Liver (tissue), 8 donors: ENCODE measurements at regions not wholly inside any gene's neighbourhood (a gene's known extent, or its start where the extent isn't known, plus 50 kb on each side); places are given as distances from the start of the nearest gene placed in this dataset.

Source experiments
- DNase-seq: peaks from one replicate; pipeline ENCODE4 v3.0.0-alpha.2; 2017; ENCODE audit warnings: low spot score
- H3K27ac ChIP-seq, 2 donors: one replicate each; pipeline ENCODE4 v1.7.0; 2013; ENCODE audit warnings: inconsistent platforms in 2 of 2, low read length in 2 of 2, control low read depth in 1 of 2, low read depth in 1 of 2, mild to moderate bottlenecking in 1 of 2
- H3K27me3 ChIP-seq, 4 donors: one replicate each; pipeline versions ENCODE4 v1.6.1 to v1.7.0; 2013; ENCODE audit warnings: low read length in 3 of 4, inconsistent platforms in 1 of 4, mild to moderate bottlenecking in 1 of 4, moderate library complexity in 1 of 4; ENCODE audit not compliant: control insufficient read depth in 4 of 4, insufficient read depth in 4 of 4
- H3K36me3 ChIP-seq, 4 donors: one replicate each; pipeline versions ENCODE4 v1.6.1 to v1.7.0; 2013; ENCODE audit warnings: low read length in 3 of 4, mild to moderate bottlenecking in 3 of 4, low read depth in 1 of 4, moderate library complexity in 1 of 4; ENCODE audit not compliant: control insufficient read depth in 4 of 4, insufficient read depth in 3 of 4
- H3K4me1 ChIP-seq, 4 donors: one replicate each; pipeline versions ENCODE4 v1.6.1 to v1.7.0; 2013; ENCODE audit warnings: low read length in 3 of 4, mild to moderate bottlenecking in 3 of 4, moderate library complexity in 1 of 4; ENCODE audit not compliant: control insufficient read depth in 4 of 4, insufficient read depth in 4 of 4
- H3K4me3 ChIP-seq, 3 donors: one replicate each; pipeline versions ENCODE4 v1.6.1 to v1.7.0; 2013; ENCODE audit warnings: low read length in 3 of 3, control low read depth in 1 of 3, low read depth in 1 of 3, mild to moderate bottlenecking in 1 of 3
- H3K9ac ChIP-seq, 2 donors: one replicate each; pipeline ENCODE4 v1.7.0; 2013; ENCODE audit warnings: low read length in 2 of 2, mild to moderate bottlenecking in 2 of 2, moderate library complexity in 2 of 2, control low read depth in 1 of 2, low read depth in 1 of 2
- H3K9me3 ChIP-seq, 4 donors: one replicate each; pipeline versions ENCODE4 v1.6.1 to v1.7.0; 2013; ENCODE audit warnings: low read length in 3 of 4; ENCODE audit not compliant: control insufficient read depth in 4 of 4
- EGR1 ChIP-seq, 2 donors: IDR thresholded peaks; 2 replicates each; pipeline ENCODE4 v1.6.1; 2016 to 2018; ENCODE audit warnings: antibody characterized with exemption in 2 of 2, low read depth in 2 of 2
- FOXA1 ChIP-seq: IDR thresholded peaks from 2 replicates; pipeline ENCODE4 v1.6.1; 2016; ENCODE audit warnings: antibody characterized with exemption
- FOXA2 ChIP-seq: IDR thresholded peaks from 2 replicates; pipeline ENCODE4 v1.6.1; 2016; ENCODE audit warnings: antibody characterized with exemption
- GABPA ChIP-seq, 2 donors: IDR thresholded peaks in 1 of 2; conservative IDR thresholded peaks in 1 of 2; 2 replicates each; pipeline ENCODE4 v1.6.1; 2016; ENCODE audit warnings: antibody characterized with exemption in 2 of 2, mild to moderate bottlenecking in 1 of 2, moderate library complexity in 1 of 2
- HNF4A ChIP-seq, 2 donors: conservative IDR thresholded peaks; 2 replicates each; pipeline ENCODE4 v1.6.1; 2016; ENCODE audit warnings: antibody characterized with exemption in 2 of 2, mild to moderate bottlenecking in 2 of 2
- HNF4G ChIP-seq: IDR thresholded peaks from 2 replicates; pipeline ENCODE4 v1.6.1; 2016; ENCODE audit warnings: antibody characterized with exemption
- JUND ChIP-seq, 2 donors: IDR thresholded peaks; 2 replicates each; pipeline ENCODE4 v1.6.1; 2016; ENCODE audit warnings: antibody characterized with exemption in 2 of 2
- NR2F2 ChIP-seq: IDR thresholded peaks from 2 replicates; pipeline ENCODE4 v1.6.1; 2016; ENCODE audit warnings: antibody characterized with exemption
- RAD21 ChIP-seq, 2 donors: IDR thresholded peaks; 2 replicates each; pipeline ENCODE4 v1.6.1; 2016; ENCODE audit warnings: antibody characterized with exemption in 2 of 2, mild to moderate bottlenecking in 2 of 2
- SP1 ChIP-seq: IDR thresholded peaks from 2 replicates; pipeline ENCODE4 v1.6.1; 2018; ENCODE audit warnings: antibody characterized with exemption, mild to moderate bottlenecking
- WGBS: extraction: QIAGEN DNeasy Blood & Tissue Kit; methylation state at CpG from one replicate; pipeline ENCODE4 v1.1.7; 2013; 5-methylcytosine and 5-hydroxymethylcytosine counted together
- TF ChIP-seq, protein P1 (sequence below): IDR thresholded peaks from 2 replicates; pipeline ENCODE4 v1.6.1; 2016; ENCODE audit warnings: antibody characterized with exemption
- TF ChIP-seq, protein P2 (sequence below): IDR thresholded peaks from 2 replicates; pipeline ENCODE4 v1.6.1; 2016; ENCODE audit warnings: antibody characterized with exemption, mild to moderate bottlenecking
- TF ChIP-seq, protein P3 (sequence below): fragments of 150-350 bp; IDR thresholded peaks from 2 replicates; pipeline ENCODE4 v1.5.1; 2017; ENCODE audit warnings: improper control_type of control experiment, low read depth, low read length; ENCODE audit not compliant: missing input control
- TF ChIP-seq, protein P4 (sequence below): IDR thresholded peaks from 2 replicates; pipeline ENCODE4 v1.6.1; 2016; ENCODE audit warnings: antibody characterized with exemption
- donor health status: healthy.
- donor health status: healthy.
- donor health status: healthy.
- donor health status: healthy.
- donor health status: healthy.

DNA sequence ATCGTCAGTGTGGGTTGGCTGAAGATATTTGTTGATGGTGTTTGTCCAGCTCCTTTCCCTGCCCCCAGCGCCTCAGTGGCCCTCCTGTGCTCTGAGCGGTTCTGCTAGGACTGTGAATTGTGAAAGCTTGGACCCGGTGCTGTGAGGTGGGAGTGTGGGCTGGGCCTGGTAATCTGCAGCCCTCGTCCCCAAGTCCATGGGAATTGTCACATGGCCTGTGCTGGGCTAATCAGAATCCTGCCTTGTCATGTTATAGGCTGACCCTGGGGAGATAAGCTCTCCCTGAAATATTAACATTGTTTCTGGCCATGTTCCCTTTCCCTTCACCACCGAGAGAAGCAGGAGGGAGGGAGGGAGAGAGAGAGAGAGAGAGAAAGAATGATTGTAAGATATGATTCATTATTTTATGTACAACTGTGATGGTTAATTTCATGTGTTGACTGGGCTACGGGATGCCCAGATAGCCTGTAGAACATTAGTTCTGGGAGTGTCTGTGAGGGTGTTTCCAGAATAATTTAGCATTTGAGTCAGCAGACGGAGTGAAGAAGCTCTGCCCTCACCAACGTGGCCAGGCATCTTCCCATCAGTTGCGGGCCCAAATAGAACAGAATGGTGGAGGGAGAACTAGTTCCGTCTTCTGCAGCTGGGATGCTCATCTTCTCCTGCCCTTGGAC, 62.4 kb downstream of the TFAP2C start:
- no peak for TF ChIP-seq GABPA (IDR thresholded peaks at IDR 0.05 in 1 of 2, conservative IDR thresholded peaks at IDR 0.05 in 1 of 2)
- no peak for TF ChIP-seq SP1
- TF ChIP-seq, protein P1, sequence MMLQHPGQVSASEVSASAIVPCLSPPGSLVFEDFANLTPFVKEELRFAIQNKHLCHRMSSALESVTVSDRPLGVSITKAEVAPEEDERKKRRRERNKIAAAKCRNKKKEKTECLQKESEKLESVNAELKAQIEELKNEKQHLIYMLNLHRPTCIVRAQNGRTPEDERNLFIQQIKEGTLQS, result no peak
- TF ChIP-seq HNF4G, result no peak
- TF ChIP-seq, protein P2, sequence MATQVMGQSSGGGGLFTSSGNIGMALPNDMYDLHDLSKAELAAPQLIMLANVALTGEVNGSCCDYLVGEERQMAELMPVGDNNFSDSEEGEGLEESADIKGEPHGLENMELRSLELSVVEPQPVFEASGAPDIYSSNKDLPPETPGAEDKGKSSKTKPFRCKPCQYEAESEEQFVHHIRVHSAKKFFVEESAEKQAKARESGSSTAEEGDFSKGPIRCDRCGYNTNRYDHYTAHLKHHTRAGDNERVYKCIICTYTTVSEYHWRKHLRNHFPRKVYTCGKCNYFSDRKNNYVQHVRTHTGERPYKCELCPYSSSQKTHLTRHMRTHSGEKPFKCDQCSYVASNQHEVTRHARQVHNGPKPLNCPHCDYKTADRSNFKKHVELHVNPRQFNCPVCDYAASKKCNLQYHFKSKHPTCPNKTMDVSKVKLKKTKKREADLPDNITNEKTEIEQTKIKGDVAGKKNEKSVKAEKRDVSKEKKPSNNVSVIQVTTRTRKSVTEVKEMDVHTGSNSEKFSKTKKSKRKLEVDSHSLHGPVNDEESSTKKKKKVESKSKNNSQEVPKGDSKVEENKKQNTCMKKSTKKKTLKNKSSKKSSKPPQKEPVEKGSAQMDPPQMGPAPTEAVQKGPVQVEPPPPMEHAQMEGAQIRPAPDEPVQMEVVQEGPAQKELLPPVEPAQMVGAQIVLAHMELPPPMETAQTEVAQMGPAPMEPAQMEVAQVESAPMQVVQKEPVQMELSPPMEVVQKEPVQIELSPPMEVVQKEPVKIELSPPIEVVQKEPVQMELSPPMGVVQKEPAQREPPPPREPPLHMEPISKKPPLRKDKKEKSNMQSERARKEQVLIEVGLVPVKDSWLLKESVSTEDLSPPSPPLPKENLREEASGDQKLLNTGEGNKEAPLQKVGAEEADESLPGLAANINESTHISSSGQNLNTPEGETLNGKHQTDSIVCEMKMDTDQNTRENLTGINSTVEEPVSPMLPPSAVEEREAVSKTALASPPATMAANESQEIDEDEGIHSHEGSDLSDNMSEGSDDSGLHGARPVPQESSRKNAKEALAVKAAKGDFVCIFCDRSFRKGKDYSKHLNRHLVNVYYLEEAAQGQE, result no peak
- no peak for TF ChIP-seq FOXA2
- TF ChIP-seq, protein P3, sequence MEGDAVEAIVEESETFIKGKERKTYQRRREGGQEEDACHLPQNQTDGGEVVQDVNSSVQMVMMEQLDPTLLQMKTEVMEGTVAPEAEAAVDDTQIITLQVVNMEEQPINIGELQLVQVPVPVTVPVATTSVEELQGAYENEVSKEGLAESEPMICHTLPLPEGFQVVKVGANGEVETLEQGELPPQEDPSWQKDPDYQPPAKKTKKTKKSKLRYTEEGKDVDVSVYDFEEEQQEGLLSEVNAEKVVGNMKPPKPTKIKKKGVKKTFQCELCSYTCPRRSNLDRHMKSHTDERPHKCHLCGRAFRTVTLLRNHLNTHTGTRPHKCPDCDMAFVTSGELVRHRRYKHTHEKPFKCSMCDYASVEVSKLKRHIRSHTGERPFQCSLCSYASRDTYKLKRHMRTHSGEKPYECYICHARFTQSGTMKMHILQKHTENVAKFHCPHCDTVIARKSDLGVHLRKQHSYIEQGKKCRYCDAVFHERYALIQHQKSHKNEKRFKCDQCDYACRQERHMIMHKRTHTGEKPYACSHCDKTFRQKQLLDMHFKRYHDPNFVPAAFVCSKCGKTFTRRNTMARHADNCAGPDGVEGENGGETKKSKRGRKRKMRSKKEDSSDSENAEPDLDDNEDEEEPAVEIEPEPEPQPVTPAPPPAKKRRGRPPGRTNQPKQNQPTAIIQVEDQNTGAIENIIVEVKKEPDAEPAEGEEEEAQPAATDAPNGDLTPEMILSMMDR, result no peak
- no peak for TF ChIP-seq EGR1 (IDR thresholded peaks at IDR 0.05; ENCODE audit: low read depth in 2 of 2)
- no peak for TF ChIP-seq FOXA1
- TF ChIP-seq, protein P4, sequence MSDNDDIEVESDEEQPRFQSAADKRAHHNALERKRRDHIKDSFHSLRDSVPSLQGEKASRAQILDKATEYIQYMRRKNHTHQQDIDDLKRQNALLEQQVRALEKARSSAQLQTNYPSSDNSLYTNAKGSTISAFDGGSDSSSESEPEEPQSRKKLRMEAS, result no peak
- TF ChIP-seq JUND (IDR thresholded peaks at IDR 0.05), result no peak
- no peak for TF ChIP-seq NR2F2
- H3K9me3 ChIP-seq, result peaks cover 0 to 2% (median 0%) of the 10 kb centered on the region in 4 donors
- DNase-seq, result no peak
- no peaks in the 10 kb centered on the region for H3K36me3 ChIP-seq
- no peak overlapping the region for H3K9ac ChIP-seq
- H3K27me3 ChIP-seq, result peaks cover 0 to 10% (median under 1%) of the 10 kb centered on the region in 4 donors
- WGBS, result 55% methylated on average over 11 of the region's 11 CpGs
- no peak overlapping the region for H3K4me3 ChIP-seq
- H3K27ac ChIP-seq, result no peak overlapping the region
- no peaks in the 10 kb centered on the region for H3K4me1 ChIP-seq

DNA sequence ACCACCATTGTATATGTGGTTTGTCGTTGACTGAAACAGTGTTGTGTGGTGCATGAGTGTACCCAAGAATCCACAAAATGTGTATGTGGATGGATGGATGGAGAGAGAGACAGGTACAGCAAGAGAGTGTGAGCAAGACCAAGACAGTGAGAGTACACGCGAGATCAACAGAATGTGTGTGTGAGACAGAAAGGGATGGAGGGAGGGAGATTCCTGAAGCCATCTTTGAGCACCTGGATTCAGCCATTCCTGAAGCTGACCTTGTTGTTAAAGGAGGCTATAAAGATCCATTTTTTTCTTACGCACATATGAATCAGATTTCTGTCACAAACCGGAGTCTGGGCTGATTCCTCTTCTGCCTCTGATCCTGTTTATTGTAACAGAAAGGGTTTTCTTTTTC, 64.1 kb downstream of the TFAP2C start:
- Histone ChIP-seq H3K9ac (no peak overlapping the region), H3K4me1 (no peaks in the 10 kb centered on the region), H3K4me3 (no peak overlapping the region), H3K27ac (no peak overlapping the region), H3K27me3 (peaks cover 0 to 10% (median under 1%) of the 10 kb centered on the region in 4 donors), H3K36me3 (no peaks in the 10 kb centered on the region), H3K9me3 (peaks cover 0 to 2% (median 0%) of the 10 kb centered on the region in 4 donors)
- WGBS, result 96% methylated on average over 5 of the region's 5 CpGs
- no peak for DNase-seq
- TF ChIP-seq GABPA (IDR thresholded peaks at IDR 0.05 in 1 of 2, conservative IDR thresholded peaks at IDR 0.05 in 1 of 2) (no peak), RAD21 (IDR thresholded peaks at IDR 0.05) (no peak), HNF4A (conservative IDR thresholded peaks at IDR 0.05) (no peak), JUND (IDR thresholded peaks at IDR 0.05) (no peak)
- TF ChIP-seq, protein P2, result no peak
